ENCODE measurements at regions not wholly inside any gene's neighbourhood (a gene's known extent, or its start where the extent isn't known, plus 50 kb on each side); places are given as distances from the start of the nearest gene placed in this dataset.

DNA sequence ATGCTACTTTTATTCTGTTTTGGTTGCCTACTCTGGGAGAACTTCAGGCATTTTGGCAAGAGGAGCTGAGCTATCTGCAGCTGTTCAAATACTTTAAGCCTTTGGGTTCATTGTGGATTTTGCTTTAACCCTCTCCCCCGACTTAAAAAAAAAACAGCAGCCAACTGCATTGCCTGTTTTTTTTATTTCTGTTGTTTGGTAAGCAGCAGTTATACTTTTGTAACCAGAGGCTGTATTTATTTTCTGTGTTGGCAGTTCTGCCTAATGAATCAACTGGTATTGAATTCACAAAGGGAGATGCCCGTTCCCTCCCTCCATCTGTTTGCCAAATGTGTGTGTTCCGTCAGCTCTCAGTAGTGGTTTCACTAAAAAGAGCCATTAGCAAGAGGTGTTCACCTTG, 484.0 kb downstream of the UTRN start:
- Histone ChIP-seq H4K8ac (ENCODE audit: extremely low read depth, insufficient read depth, low read length) (no peak overlapping the region), H3K27me3 (replicated peaks in 1 of 4; ENCODE audit: control insufficient read depth in 3 of 4, extremely low read depth in 1 of 4, insufficient read depth in 3 of 4, low read length in 3 of 4) (no peaks in the 10 kb centered on the region), H3K36me3 (ENCODE audit: control insufficient read depth in 2 of 4, insufficient read depth in 4 of 4, low read length in 3 of 4) (peaks cover 0 to 6% (median 0%) of the 10 kb centered on the region in 4 experiments; a peak in 3 of 8 replicates), H2BK20ac (ENCODE audit: low read length) (no peak overlapping the region), H3K23ac (ENCODE audit: insufficient read length) (no peak overlapping the region), H3K9ac (replicated peaks in 1 of 4; ENCODE audit: extremely low read depth in 1 of 4, low read depth in 3 of 4, low read length in 3 of 4) (no peak overlapping the region), H3K9me3 (ENCODE audit: insufficient read depth in 2 of 2, low read depth in 1 of 2, low read length in 1 of 2) (no peaks in the 10 kb centered on the region), H3K4me1 (replicated peaks in 1 of 4; ENCODE audit: control insufficient read depth in 3 of 4, insufficient read depth in 4 of 4, low read length in 3 of 4) (peaks cover 0 to 5% (median 4%) of the 10 kb centered on the region in 4 experiments; a peak in 5 of 7 replicates), H3K79me2 (ENCODE audit: control insufficient read depth in 1 of 2, insufficient read depth in 2 of 2, low read length in 2 of 2) (no peaks in the 10 kb centered on the region), H3K18ac (ENCODE audit: extremely low read depth, low read length) (no peak overlapping the region), H3K4me2 (ENCODE audit: insufficient read depth in 1 of 2, low read depth in 2 of 2, low read length in 2 of 2) (no peak overlapping the region), H4K5ac (ENCODE audit: insufficient read length, low read depth, low read length) (no peak overlapping the region), H3K4me3 (ENCODE audit: extremely low read depth in 1 of 4, insufficient read depth in 2 of 4, low read depth in 3 of 4, low read length in 4 of 4) (no peak overlapping the region), H2AK5ac (ENCODE audit: low read depth, low read length) (no peak overlapping the region), H3K27ac (ENCODE audit: low read depth, low read length) (no peak overlapping the region), H2BK120ac (replicated peaks; ENCODE audit: low read depth, low read length) (no peak overlapping the region), H3K79me1 (ENCODE audit: low read depth, low read length) (no peaks in the 10 kb centered on the region), H3K4ac (replicated peaks; ENCODE audit: insufficient read length, low read depth, low read length) (no peak overlapping the region), H4K91ac (replicated peaks; ENCODE audit: insufficient read length, low read length) (peak overlapping the region; percentile 2), H2AFZ (ENCODE audit: low read length) (no peak overlapping the region), H4K20me1 (replicated peaks in 1 of 2; ENCODE audit: control insufficient read depth in 1 of 2, insufficient read depth in 2 of 2, low read length in 2 of 2) (no peaks in the 10 kb centered on the region), H3K23me2 (ENCODE audit: low read depth, low read length) (no peaks in the 10 kb centered on the region; the same call in 1 of the 2 replicates), H2BK15ac (ENCODE audit: low read length) (no peak overlapping the region), H3K14ac (ENCODE audit: insufficient read length) (no peak overlapping the region), H2BK5ac (ENCODE audit: low read depth, low read length) (no peak overlapping the region), H3K56ac (replicated peaks; ENCODE audit: insufficient read length, low read depth, low read length) (no peak overlapping the region), H2BK12ac (ENCODE audit: low read depth, low read length) (no peak overlapping the region)
- no peak for FAIRE-seq
- TF ChIP-seq CREB1 (IDR thresholded peaks at IDR 0.05) (no peak), KDM4A (IDR thresholded peaks at IDR 0.05; ENCODE audit: low read depth, low read length, severe bottlenecking) (no peak), SP1 (IDR thresholded peaks at IDR 0.05; ENCODE audit: low read depth, low read length) (no peak), NANOG (IDR thresholded peaks at IDR 0.05; ENCODE audit: insufficient read depth, low read depth, low read length, poor library complexity, severe bottlenecking) (no peak), RNF2 (IDR thresholded peaks at IDR 0.05; ENCODE audit: borderline replicate concordance, low read depth, low read length, missing control alignments, poor library complexity, severe bottlenecking) (no peak), CBX5 (IDR thresholded peaks at IDR 0.05; ENCODE audit: low read depth, low read length) (no peak), CHD2 (IDR thresholded peaks at IDR 0.05; ENCODE audit: low read length) (no peak), SIN3A (conservative IDR thresholded peaks at IDR 0.05 in 1 of 2, IDR thresholded peaks at IDR 0.05 in 1 of 2; ENCODE audit: low read depth in 1 of 2, low read length in 2 of 2) (no peak), SRF (IDR thresholded peaks at IDR 0.05; ENCODE audit: low read depth, low read length) (no peak), EZH2 (IDR thresholded peaks at IDR 0.05; ENCODE audit: low read depth, low read length, severe bottlenecking) (no peak), BACH1 (IDR thresholded peaks at IDR 0.05; ENCODE audit: low read length) (no peak), RBBP5 (IDR thresholded peaks at IDR 0.05; ENCODE audit: borderline replicate concordance, low read depth, low read length) (no peak), KDM5A (IDR thresholded peaks at IDR 0.05; ENCODE audit: low read length) (no peak)
- CTCF ChIA-PET (ENCODE audit: partially characterized antibody): interaction anchor here (1.2 to 1.9 kb wide), 2 partner anchors 10 to 19 kb away, joined by 3 to 8 read pairs; no protein-coding TSS in a partner anchor
- DNase-seq (ENCODE audit: low read depth in 1 of 2, low spot score in 2 of 2): no peak
- 89% methylated on average over 3 of the region's 3 CpGs; no CpG with 5 or more reads in 1 of the 2 experiments for WGBS, 2 experiments (ENCODE audit: extremely low coverage in 1 of 2, insufficient coverage in 1 of 2, insufficient read length in 1 of 2, insufficient replicate concordance in 2 of 2, low coverage in 1 of 2, low lambda C conversion rate in 2 of 2, missing lambda C conversion rate in 1 of 2)
- POLR2A ChIA-PET (ENCODE audit: partially characterized antibody): no interaction called here

Measured in H1 (cell line).